ENCODE measurements at regions not wholly inside any gene's neighbourhood (a gene's known extent, or its start where the extent isn't known, plus 50 kb on each side); places are given as distances from the start of the nearest gene placed in this dataset.

DNA sequence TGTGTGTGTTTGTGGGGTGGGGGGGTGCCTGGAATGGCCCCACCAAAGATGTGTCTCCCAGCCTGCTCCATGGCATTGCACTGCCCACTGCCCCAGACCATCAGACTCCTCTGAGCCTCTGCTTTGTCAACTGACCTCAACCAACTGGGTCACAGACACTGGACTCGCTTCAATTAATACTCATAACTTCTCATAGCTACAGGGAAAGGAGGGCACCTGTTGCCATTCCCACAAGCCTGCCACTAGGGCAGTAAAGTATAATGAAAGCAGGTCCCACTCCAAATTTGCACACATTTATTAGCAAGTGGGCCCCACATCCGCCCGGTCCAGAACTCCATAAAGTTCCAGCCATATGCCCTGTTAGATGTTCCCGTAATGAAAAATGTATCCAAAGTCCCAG lies 70.5 kb upstream of the PRDM11 start:
- no peak overlapping the region for H3K27ac ChIP-seq
- TF ChIP-seq, protein P1, sequence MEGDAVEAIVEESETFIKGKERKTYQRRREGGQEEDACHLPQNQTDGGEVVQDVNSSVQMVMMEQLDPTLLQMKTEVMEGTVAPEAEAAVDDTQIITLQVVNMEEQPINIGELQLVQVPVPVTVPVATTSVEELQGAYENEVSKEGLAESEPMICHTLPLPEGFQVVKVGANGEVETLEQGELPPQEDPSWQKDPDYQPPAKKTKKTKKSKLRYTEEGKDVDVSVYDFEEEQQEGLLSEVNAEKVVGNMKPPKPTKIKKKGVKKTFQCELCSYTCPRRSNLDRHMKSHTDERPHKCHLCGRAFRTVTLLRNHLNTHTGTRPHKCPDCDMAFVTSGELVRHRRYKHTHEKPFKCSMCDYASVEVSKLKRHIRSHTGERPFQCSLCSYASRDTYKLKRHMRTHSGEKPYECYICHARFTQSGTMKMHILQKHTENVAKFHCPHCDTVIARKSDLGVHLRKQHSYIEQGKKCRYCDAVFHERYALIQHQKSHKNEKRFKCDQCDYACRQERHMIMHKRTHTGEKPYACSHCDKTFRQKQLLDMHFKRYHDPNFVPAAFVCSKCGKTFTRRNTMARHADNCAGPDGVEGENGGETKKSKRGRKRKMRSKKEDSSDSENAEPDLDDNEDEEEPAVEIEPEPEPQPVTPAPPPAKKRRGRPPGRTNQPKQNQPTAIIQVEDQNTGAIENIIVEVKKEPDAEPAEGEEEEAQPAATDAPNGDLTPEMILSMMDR (IDR thresholded peaks at IDR 0.05), result no peak
- no peak for TF ChIP-seq ZFX (IDR thresholded peaks at IDR 0.05; ENCODE audit: borderline replicate concordance)

DNA sequence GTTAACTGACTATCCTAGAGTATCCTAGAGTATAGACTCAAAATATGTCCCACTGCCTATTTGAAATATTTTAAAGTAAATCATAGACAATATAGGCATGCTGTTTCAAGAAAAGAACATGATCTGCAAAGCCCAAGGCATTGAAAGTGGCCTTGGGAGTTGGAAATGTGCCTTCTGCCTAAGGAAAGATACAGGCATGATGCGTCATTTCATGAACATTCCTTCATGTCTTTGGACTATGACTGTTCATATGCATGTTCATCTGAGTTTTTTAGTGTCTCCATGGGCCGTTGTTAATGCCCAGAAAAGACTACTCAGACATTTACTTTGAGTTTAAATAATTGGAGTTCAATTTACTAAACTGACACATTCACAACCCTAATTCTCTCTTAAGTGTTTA lies 69.7 kb upstream of the PRDM11 start:
- H3K27ac ChIP-seq, result no peak overlapping the region
- TF ChIP-seq ZFX (IDR thresholded peaks at IDR 0.05; ENCODE audit: borderline replicate concordance), result no peak
- TF ChIP-seq, protein P1 (IDR thresholded peaks at IDR 0.05), result no peak

- H3K27ac ChIP-seq, result no peak overlapping the region
Measured at GRCh38 chr11:45078236-45079074, 68.0 kb upstream of the PRDM11 start.

GRCh38 chr11:45079075-45079444 lies 67.4 kb upstream of the PRDM11 start:
- no peak overlapping the region for H3K27ac ChIP-seq

More at GRCh38 chr11:45078236-45079074, 68.0 kb upstream of the PRDM11 start:
- TF ChIP-seq, protein P1 (IDR thresholded peaks at IDR 0.05), result no peak
- no peak for TF ChIP-seq ZFX (IDR thresholded peaks at IDR 0.05; ENCODE audit: borderline replicate concordance)

GRCh38 chr11:45079567-45079942 lies 66.9 kb upstream of the PRDM11 start:
- TF ChIP-seq, protein P1 (IDR thresholded peaks at IDR 0.05), result no peak
- no peak for TF ChIP-seq ZFX (IDR thresholded peaks at IDR 0.05; ENCODE audit: borderline replicate concordance)
- no peak overlapping the region for H3K27ac ChIP-seq

More at GRCh38 chr11:45079075-45079444, 67.4 kb upstream of the PRDM11 start:
- TF ChIP-seq, protein P1 (IDR thresholded peaks at IDR 0.05), result no peak
- no peak for TF ChIP-seq ZFX (IDR thresholded peaks at IDR 0.05; ENCODE audit: borderline replicate concordance)

GRCh38 chr11:45079943-45080719 lies 66.3 kb upstream of the PRDM11 start:
- H3K27ac ChIP-seq, result no peak overlapping the region
- TF ChIP-seq, protein P1 (IDR thresholded peaks at IDR 0.05), result no peak
- TF ChIP-seq ZFX (IDR thresholded peaks at IDR 0.05; ENCODE audit: borderline replicate concordance), result no peak

All from 22Rv1 (cell line).